OCI-LY3 (cell line): ENCODE measurements at regions not wholly inside any gene's neighbourhood (a gene's known extent, or its start where the extent isn't known, plus 50 kb on each side); places are given as distances from the start of the nearest gene placed in this dataset.

Experiments
- CTCF ChIP-seq: fragments of 200-600, 300-600 bp; sonication (generic); IDR thresholded peaks from 2 replicates; pipeline ENCODE4 v1.5.1; 2014; ENCODE audit warnings: antibody characterized with exemption, low read length, low read depth
- EZH2phosphoT487 ChIP-seq: fragments of 200-600 bp; shearing (Covaris generic); IDR thresholded peaks from 2 replicates; pipeline ENCODE4 v1.6.1; 2018; ENCODE audit warnings: antibody characterized with exemption, mixed run types, low read depth

- no peak for TF ChIP-seq CTCF
- TF ChIP-seq EZH2phosphoT487 = no peak
These were observed 112.3 kb upstream of the ATP5MC3 start for GRCh38 chr2:175293776-175294175.
